Activated T-helper 1 cell treated with anti-CD3 and anti-CD28 coated beads, Interleukin-2, amount 50 U/mL, for 16 hours (primary cell): ENCODE measurements at regions not wholly inside any gene's neighbourhood (a gene's known extent, or its start where the extent isn't known, plus 50 kb on each side); places are given as distances from the start of the nearest gene placed in this dataset.

ENCODE experiments used
- DNase-seq, 2 donors: peaks; one replicate each; pipeline ENCODE4 v3.0.0-alpha.2; 2020; ENCODE audit warnings: low read depth in 1 of 2, low spot score in 1 of 2

DNA sequence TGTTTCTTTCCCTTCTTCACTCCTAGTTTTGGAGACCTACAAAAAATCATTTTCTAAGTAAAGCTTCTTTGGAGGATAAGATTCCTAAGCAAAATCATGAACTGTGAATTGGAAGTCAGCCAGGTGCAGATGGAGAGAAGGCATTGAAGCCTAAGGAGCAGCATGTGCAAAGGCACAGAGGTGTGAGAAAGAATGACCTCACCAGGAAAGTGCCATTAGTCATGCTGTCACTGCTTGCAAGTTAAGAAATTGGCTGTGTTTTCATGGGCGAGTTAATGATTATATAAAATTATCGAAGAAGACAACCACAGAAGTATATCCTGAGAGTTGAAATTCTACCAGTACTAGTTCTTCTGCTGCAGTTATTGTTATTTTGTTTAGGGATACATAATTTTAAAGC is 80.3 kb upstream of the KLHL1 start:
- DNase-seq, result no peak

DNA sequence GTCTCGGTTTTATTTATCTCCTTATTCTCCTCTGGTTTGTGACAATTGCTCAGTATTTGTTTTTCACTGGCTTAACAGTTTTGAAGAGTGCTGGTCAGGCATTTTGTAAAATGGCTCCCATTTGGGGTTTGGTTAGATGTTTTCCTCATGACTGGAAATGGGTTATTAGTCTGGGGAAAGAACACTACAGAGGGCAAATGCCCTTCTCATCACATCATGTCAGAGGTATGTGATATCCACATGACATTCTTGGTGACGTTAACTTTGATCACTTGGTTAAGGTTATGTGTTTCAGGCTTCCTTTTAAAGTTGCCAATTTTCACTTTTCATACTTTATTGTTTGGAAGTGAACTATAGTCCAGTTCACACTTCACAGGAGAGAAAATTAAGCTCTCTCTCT is 74.8 kb upstream of the KLHL1 start:
- DNase-seq, result no peak
